DND-41 (cell line): ENCODE measurements at regions not wholly inside any gene's neighbourhood (a gene's known extent, or its start where the extent isn't known, plus 50 kb on each side); places are given as distances from the start of the nearest gene placed in this dataset.

Experiments used
- CTCF ChIP-seq: IDR thresholded peaks from 2 replicates; pipeline ENCODE4 v1.5.1; 2012; ENCODE audit warnings: borderline replicate concordance, low read length, moderate library complexity, mild to moderate bottlenecking; ENCODE audit not compliant: poor library complexity, severe bottlenecking; ENCODE audit errors: extremely low read depth
- EZH2 ChIP-seq: IDR thresholded peaks from 3 replicates; pipeline ENCODE4 v1.6.1; 2012; ENCODE audit warnings: borderline replicate concordance, low read depth, mild to moderate bottlenecking, moderate library complexity, low read length, inconsistent platforms; ENCODE audit not compliant: severe bottlenecking

DNA sequence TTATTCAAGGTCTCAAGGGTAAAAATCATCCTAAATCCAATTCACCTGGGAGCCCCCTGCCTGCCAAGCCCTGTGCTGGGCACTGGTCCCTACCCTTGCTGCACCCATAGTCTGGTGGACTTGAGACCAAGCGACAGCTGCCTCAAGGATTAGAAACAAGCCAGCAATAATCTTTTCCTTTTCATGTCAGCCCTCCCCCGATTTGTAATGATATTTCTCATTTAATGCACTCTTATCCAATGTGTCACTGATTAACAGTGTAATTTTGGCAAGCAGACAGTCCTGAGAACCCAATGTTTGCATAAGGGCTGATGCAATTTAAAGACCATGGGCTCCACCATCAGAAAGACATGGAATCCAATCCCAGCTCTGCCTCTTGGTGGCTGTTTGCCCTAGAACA, 108.9 kb downstream of the ACTL7B start:
- no peak for TF ChIP-seq CTCF
- no peak for TF ChIP-seq EZH2
